H1 (cell line): ENCODE measurements at regions not wholly inside any gene's neighbourhood (a gene's known extent, or its start where the extent isn't known, plus 50 kb on each side); places are given as distances from the start of the nearest gene placed in this dataset.

ENCODE experiments used
- FOSL1 ChIP-seq: IDR thresholded peaks from 2 replicates; pipeline ENCODE4 v1.6.1; 2011; ENCODE audit warnings: mild to moderate bottlenecking, low read depth, low read length, moderate library complexity; ENCODE audit not compliant: insufficient read depth
- MAX ChIP-seq: IDR thresholded peaks from 2 replicates; pipeline ENCODE4 v1.6.1; 2012; ENCODE audit warnings: inconsistent platforms
- PHF8 ChIP-seq: fragments of 200-600 bp; sonication (generic); conservative IDR thresholded peaks from 2 replicates; pipeline ENCODE4 v1.7.1; 2012; ENCODE audit warnings: low read depth, mild to moderate bottlenecking, inconsistent platforms, low read length, moderate library complexity
- POLR2A ChIP-seq, 2 experiments: IDR thresholded peaks; 1 replicate in 1 of 2; 2 replicates in 1 of 2; pipeline ENCODE4 v1.6.1; 2011; ENCODE audit warnings: low read depth in 2 of 2, low read length in 2 of 2, mild to moderate bottlenecking in 2 of 2; ENCODE audit errors: control extremely low read depth in 1 of 2
- RFX5 ChIP-seq: IDR thresholded peaks from 2 replicates; pipeline ENCODE4 v1.6.1; 2011; ENCODE audit warnings: low read depth, low read length, improper control_type of control experiment, borderline replicate concordance
- YY1 ChIP-seq: IDR thresholded peaks from 2 replicates; pipeline ENCODE4 v1.6.1; 2011; ENCODE audit warnings: low read depth, mild to moderate bottlenecking, low read length
- TF ChIP-seq, protein P1 (sequence below), 3 experiments: IDR thresholded peaks; 1 replicate in 2 of 3; 2 replicates in 1 of 3; pipeline versions ENCODE4 v1.5.1 to v1.6.1; 2011; ENCODE audit warnings: low read length in 3 of 3, mild to moderate bottlenecking in 3 of 3, inconsistent platforms in 2 of 3, low read depth in 1 of 3, moderate library complexity in 1 of 3; ENCODE audit not compliant: insufficient read depth in 1 of 3; ENCODE audit errors: control extremely low read depth in 1 of 3

DNA sequence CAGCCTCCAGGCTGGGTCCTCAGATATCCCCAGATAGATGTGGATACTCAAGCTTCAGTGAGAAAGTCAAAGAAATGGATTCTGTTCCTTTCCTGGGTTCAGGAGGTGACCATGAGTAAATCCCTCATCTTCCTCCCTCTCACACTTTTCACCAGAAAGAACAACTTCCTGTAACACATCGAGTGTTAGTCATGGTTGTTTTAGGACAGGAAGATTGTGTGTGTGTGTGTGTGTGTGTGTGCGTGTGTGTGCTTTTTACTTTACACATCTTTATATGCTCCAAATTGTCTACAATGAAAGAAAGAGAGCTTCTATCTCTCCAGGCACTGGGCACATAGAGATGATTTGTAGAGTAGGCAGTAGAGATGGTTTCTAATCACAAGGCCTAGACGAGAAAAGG, 139.9 kb downstream of the TBXT start:
- no peak for TF ChIP-seq POLR2A (IDR thresholded peaks at IDR 0.05; ENCODE audit: control extremely low read depth in 1 of 2, low read depth in 2 of 2, low read length in 2 of 2)
- no peak for TF ChIP-seq MAX
- TF ChIP-seq, protein P1, sequence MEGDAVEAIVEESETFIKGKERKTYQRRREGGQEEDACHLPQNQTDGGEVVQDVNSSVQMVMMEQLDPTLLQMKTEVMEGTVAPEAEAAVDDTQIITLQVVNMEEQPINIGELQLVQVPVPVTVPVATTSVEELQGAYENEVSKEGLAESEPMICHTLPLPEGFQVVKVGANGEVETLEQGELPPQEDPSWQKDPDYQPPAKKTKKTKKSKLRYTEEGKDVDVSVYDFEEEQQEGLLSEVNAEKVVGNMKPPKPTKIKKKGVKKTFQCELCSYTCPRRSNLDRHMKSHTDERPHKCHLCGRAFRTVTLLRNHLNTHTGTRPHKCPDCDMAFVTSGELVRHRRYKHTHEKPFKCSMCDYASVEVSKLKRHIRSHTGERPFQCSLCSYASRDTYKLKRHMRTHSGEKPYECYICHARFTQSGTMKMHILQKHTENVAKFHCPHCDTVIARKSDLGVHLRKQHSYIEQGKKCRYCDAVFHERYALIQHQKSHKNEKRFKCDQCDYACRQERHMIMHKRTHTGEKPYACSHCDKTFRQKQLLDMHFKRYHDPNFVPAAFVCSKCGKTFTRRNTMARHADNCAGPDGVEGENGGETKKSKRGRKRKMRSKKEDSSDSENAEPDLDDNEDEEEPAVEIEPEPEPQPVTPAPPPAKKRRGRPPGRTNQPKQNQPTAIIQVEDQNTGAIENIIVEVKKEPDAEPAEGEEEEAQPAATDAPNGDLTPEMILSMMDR (IDR thresholded peaks at IDR 0.05; ENCODE audit: control extremely low read depth in 1 of 3, insufficient read depth in 1 of 3, low read depth in 1 of 3, low read length in 3 of 3), result no peak
- no peak for TF ChIP-seq PHF8
- TF ChIP-seq YY1, result no peak
- TF ChIP-seq FOSL1, result no peak
- TF ChIP-seq RFX5, result no peak
